GM19193 (cell line): ENCODE measurements at regions not wholly inside any gene's neighbourhood (a gene's known extent, or its start where the extent isn't known, plus 50 kb on each side); places are given as distances from the start of the nearest gene placed in this dataset.

Experiments
- POLR2A ChIP-seq: IDR thresholded peaks from 4 replicates; pipeline ENCODE4 v1.6.1; 2011; ENCODE audit not compliant: insufficient read depth, insufficient read length; ENCODE audit errors: extremely low read depth

DNA sequence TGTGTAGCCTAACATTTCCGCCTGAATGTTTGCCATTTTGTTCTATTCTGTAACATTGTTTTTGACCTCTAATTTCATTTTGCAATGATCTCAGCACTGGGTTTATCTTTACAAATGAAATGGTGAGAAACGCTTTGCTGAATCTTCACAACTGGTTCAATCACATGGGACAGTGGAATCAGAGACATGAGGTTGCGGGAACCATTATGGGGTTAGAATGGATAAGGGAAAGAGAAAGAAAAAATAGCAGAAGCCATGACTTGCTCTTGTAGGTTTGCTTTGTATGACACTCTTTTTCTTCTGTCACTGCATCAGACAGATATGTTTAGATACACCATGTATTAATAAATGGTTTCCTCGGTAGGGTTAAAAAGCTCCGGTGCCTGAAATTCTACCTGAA is 114.3 kb upstream of the PELI1 start:
- no peak for TF ChIP-seq POLR2A

DNA sequence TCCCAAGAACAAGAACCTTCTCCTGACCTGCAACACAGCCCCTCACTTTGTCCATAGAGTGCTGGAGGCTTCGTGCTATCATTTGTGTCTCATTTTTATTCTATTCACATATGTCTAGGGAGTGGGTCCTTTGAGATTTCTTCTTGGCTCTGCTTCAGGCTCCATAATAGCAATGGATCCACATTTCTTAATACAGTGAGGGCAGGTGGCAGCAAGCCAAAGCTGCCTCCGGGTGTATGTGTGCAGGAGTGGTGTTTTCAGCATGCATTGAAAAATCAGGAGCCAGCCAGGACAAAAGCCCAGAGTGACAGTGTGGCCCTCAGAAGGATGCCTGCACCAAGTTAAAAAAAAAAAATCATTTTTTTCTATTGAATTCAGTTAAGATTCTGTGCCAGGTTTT is 115.1 kb upstream of the PELI1 start:
- TF ChIP-seq POLR2A, result no peak

DNA sequence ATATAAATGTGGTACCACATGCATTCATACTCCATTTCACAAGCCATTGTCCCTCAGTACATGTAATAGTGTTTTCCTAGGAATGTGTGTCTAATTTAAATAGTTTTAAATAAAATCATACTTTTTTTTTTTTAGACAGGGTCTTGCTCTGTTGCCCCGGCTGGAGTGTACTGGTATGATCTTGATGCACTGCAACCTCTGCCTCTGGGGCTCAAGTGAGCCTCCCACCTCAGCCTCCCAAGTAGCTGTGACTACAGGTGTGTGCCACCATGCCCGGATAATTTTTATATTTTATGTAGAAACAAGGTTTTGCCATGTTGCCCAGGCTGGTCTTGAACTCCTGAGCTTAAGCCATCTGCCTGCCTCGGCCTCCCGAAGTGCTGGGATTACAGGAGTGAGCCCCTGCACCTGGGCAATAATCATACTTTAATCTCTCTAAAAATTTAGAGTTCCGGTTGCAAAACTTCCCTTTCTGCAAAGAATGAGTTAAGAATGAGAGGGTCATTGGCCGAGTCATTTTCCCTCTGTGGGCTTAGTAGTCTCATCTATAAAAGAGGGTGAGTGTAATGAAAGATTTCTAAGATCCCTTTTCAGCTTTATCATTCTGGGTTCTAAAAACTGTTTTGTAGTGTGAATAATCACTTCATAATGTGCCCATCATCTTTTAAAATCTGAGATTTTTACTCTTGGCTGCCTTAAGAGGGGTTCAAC is 116.0 kb upstream of the PELI1 start:
- no peak for TF ChIP-seq POLR2A

DNA sequence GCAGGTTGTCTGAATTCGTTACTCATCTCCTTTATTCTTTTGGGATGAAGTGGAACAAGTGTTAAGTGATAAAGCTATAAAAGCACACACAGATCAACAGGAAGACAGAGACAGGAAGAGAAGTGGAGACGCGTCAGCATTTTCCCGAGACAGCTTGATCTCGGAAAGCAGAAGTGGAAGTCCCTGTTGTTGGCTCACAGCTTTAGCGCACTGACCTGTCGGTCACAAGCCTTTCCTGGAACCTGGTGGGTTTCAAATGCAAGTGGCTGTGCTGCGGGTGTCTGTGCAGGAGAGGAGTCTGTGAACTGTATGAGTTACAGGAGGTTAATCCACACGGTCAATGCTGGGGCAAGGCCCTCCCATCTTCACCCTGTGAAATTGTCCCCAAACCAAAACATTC is 116.6 kb upstream of the PELI1 start:
- peak; percentile 56 for TF ChIP-seq POLR2A

DNA sequence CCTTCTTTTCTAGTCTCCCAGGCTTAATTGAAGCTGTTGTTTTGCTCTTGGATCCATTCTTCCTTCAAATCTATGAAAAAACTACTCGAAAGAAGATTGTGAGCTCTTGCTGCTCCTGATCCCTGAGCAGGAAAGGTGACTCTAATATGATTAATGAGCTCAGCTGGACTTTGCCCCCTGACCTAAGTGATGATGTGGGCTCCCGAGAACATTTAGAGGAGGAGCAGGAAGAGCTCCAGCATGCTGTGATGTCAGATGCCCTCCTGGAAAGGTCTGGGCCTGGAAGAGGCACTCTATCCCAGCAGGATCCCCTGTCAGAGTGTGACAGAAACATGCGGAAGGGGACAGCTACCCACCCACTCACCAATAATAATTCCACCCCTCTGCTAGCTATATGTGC is 117.9 kb upstream of the PELI1 start:
- no peak for TF ChIP-seq POLR2A

DNA sequence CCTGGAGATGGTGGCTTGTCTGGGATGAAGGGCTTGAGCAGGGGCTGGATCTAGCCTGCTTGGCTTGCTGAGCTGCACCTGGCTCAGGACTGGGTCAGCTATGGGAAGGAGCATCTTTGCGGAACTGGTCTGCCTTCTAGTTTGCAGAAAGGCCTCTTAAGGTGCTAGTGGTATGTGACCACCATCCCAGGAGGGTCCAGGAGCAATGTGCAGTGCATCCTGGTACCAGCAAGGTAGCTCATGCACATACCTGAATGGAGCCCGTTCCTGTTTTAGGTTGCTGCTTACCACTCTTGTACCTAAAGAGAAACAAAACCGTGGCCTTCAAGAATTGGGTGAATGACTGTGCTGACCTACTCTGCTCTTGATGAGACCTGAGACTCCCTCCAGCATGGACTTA is 118.6 kb upstream of the PELI1 start:
- TF ChIP-seq POLR2A, result no peak

DNA sequence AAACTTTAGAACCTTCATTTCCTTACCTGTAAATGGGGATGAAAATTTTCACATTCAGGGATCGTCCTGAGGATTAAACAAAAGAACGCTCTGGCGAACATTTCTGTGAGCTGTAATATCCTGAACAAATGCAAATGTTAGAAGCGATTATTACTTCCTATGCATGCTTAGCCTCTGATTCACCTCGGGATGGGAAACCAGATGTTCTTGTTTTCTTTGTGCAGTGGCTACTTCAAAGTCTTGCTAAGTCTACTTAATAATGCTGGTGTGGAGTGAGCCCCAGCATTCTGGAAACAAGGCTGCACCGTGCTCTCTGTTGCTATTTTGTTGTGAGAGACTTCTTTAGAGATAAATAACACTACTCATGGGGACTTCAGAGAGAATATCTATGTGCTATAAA is 119.1 kb upstream of the PELI1 start:
- no peak for TF ChIP-seq POLR2A

DNA sequence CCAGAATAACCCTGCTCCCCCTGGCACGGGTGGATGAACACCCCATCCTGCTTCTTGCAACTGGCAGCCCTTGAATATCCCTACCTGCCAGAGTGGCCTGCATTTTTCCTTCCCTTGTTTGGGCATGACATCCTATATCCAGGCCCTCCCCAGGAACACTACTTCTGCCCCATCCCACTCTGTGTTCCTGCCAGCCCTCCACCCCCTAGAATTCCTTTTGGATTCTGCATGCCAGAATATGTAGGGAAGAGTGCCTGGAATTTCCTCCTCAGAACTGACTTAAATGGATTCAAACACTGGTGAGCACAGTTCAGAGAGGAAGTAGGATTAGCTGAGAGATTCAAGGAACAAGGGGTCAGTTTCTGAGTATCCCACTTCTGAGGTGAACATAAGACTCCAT is 123.5 kb upstream of the PELI1 start:
- TF ChIP-seq POLR2A, result no peak

DNA sequence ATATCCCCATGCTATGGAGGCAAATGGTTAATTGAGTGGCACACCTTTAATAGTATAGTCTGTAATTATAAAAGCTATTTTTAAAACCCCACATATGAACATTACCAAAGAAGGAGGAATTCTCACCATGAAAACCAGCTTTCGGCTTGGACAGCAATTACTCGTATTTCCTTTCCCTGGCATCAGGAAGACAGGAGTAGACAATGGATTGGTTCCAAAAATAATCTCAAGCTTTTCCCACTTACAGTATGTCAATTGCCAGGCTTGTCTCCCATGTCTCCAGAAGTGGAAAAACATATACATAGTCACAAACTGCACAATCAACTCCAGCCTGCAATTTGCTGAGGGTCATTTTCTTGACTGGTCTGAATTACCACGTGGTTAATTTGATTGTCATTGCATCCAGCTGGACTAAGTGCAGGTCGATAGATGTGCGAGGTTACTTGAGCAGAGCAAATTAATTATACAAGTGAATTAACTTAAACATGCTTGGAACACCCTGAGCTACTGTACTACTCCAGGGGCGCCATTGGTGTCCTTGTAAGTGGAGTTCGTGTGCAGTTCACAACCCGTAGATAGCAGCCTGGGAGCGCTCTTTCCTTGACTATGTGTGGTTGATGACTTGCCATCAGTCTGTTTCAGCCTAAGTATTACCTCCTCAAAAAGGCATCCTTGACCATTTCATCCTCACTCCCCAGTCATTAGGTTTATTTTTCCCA is 124.3 kb upstream of the PELI1 start:
- no peak for TF ChIP-seq POLR2A

DNA sequence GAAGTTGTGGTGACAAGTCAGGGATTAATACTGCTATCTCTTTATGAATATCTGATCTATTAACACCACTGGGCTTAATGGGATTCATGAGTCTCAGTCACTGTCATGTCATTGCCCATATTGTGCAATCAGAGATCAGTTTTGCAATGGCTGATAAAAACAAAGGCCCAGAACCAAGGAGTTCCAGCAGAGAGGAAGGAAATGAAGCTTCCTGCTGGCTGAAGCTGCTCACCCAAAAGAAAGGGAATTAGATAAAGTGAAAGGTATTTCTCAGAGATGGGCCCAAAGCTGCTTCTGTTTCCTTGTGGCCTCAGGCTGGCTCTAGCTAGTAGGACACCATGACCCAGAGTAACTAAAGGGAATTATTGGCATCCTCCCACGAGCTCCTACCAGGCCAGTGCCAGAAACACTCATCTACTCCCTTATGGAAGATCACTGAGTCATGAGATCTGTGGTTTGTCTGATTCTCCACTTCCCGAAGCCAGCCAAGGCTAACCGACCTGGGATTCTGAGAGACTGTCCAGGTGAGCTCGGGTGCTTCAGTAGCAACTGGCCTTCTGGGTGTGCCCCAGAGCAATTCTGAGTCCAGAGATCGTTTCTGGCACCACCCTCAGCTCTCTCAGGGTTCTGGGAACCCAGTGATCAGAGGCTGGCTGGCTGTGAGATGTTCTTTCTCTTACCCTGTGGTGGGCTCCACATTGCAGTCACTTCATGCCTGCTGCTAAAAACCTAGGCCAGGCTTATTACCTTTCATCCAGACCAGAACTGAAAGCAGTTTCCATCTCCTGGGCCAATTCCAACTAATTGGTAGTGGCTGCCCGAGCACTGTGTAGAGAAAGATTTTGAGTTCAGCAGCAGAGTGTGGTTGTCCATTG is 129.5 kb upstream of the PELI1 start:
- TF ChIP-seq POLR2A, result no peak

DNA sequence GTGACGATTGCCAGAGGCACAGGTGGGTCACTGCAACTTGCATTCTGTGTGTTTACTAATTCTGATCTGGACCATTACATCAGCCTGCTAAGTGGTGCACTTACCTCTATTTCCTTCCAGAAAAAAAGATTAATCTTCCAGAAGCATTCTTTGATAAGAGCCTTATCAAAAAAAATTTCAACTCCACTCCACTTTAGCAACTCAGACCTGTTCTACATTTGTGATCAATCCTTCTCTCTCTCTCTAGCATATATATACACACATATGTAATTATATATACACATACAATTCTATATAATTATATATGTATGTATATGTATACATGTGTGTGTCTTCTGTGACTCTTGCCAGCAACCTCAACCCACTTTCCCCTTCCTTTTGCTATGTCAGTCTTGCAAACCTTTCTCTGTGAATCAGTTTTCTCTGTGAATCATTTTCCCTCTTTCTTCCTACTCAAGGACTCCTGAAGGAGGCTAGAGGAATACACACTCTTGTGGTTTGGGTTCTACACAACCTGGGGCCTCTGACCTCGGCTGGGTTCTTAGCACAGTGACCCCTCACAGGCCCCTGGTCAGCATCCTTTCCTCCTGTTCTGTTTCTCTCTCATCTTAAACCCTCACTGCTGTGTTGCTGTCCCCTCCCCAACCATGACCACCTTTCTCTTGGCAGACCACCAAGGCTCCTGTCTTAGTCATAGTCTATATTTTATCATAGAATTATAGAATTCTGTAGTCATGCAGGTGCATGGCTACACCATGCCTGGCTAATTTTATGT is 130.4 kb upstream of the PELI1 start:
- no peak for TF ChIP-seq POLR2A

DNA sequence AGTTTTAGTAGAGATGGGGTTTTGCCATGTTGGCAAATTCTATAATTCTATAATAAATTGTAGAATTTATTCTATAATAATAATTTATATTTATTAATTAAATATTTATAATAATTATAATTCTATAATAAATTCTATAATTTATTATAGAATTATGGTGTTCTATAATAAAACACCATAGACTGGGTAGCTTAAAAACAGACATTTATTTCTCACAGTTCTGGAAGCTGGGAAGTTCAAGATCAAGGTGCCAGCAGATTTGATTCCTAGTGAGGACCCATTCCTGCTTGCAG is 130.9 kb upstream of the PELI1 start:
- no peak for TF ChIP-seq POLR2A

DNA sequence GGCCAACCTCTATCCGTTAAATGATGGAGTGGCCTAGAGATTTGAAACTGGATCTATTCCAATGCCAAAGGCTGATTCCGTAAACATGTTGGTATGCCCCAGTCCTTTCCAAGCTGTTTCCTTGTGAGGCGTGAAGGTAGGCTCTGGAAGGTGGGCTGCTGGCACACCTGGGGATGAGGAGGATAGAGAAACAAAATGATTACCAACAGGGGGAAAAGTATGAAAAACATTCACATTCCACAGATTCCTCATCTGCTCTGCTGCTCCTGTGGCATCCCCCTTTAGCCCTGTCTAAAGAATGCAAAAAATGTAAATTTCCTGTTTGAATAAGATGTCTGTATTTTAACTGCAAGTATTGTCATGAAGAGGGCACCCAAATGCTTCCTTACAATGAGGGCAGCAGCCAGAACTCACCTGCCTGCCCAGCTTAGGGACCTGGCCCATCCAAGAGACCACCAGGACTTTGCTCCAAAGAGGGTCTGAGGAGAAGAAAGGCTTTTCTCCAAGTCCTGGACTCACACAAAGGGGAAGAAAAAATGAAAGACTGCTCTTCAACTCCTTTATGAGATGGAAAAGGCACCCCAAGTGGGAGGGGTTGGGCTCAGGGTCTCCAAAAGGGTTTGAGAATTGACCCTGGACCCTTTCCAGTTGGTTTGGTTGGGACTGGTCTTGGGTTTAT is 132.3 kb upstream of the PELI1 start:
- TF ChIP-seq POLR2A, result no peak

DNA sequence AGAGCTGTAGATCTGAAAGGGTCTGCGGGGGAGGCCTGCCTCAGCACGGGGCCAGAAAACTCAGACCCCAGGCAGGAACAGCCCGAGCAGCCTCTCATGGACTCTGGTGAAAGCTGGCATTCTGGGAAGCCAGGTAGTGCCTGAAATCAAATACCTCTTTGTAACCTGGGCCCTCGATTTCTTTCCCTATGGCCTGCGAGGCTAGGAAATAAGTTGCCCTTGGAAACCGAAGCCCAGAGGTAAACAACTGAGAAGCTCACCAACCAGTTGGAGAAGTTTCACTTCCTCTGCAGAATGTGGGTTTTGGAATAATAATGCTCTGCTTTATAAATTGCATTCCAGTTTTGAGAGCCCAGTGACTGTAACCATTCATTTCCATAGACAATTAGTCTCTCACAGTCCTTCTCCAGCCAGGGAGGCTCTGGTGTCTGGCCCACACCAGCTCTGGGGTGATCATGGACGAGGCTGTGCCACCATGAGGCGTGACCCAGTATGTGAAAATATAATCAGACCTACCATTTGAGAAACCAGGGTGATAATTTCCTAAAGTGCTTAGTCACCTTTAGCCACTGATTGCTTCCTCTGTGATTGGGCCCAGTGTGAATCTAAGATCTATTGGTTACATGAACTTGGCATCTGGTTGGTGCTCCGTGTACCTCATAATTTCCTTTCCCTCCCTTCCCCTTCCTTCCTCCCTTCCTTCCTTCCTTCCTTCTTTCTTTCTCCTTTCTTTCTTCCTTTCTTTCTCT is 133.1 kb upstream of the PELI1 start:
- TF ChIP-seq POLR2A, result no peak

DNA sequence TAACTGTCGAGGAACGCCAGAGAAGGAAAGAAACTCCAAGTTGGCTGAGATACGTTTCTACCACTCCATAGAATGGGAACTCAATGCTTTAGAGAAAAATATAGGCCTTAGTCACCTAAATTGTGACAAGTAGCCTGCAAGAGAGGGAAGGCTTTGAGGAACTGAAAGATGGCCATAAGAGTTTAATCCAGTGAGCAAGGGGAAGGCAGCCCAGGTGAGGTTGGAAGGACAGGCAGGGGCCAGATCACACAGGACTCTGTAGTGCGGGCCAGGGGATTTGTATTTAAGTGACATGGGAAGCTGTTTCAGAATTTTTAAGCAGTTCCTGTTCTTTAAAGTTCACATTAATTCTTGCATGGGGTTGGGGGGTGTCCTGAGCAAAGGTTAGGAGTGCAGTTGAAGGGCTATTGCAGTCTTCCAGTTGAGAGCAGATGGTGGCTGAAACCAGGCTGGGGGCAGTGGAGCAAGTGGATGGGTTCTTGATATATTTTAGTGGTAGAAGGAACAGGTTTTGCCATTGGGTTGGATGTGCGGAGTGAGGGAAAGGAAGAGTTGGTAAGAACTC is 138.9 kb upstream of the PELI1 start:
- no peak for TF ChIP-seq POLR2A
